K562 (cell line): ENCODE measurements at regions not wholly inside any gene's neighbourhood (a gene's known extent, or its start where the extent isn't known, plus 50 kb on each side); places are given as distances from the start of the nearest gene placed in this dataset.

Experiments used
- ATAC-seq: fragments of 200-7000 bp; cut with Tn5 transposase; 3 replicates; pipeline ENCODE4 v1.9.1; 2020; ENCODE audit warnings: moderate library complexity
- BruUV-seq: library from RNA; stranded (reverse); fragments of 400-500 nt; replicated peaks from 2 replicates; lab custom pipeline; 2021; lab: Mats Ljungman, UMichigan
- CTCF ChIA-PET: fragments of 300-600 bp; formaldehyde crosslinking; extraction: SDS; loops from one replicate; lab custom pipeline; 2021; ENCODE audit warnings: low intra/inter-chr PET ratio; lab: Yijun Ruan, JAX
- POLR2A ChIA-PET: fragments of 300-600, 350-650 bp; sonication (Branson Sonifier 250); formaldehyde crosslinking; extraction: SDS; loops from one replicate; lab custom pipeline; 2021; ENCODE audit warnings: antibody characterized with exemption, inconsistent platforms; lab: Yijun Ruan, JAX
- DNase-seq, 4 experiments: peaks; one replicate each; pipeline versions ENCODE4 v3.0.0 to v3.0.0-alpha.2; 2011 to 2018; ENCODE audit warnings: low spot score in 3 of 4, mixed read lengths in 3 of 4; ENCODE audit errors: extremely low read depth in 1 of 4
- FAIRE-seq: peaks from 2 replicates; lab custom pipeline; 2011; peaks lifted over from hg19 to GRCh38; lab: Jason Lieb, UNC
- H2AFZ ChIP-seq: 2 replicates; pipeline ENCODE4 v1.6.0; 2011; ENCODE audit warnings: low read depth, low read length, control low read depth, inconsistent platforms
- H3K27ac ChIP-seq: fragments of 200-600 bp; 3 replicates; pipeline ENCODE4 v1.8.0; 2011; ENCODE audit warnings: low read depth, mild to moderate bottlenecking, control low read depth, inconsistent platforms, low read length, moderate library complexity, mixed read lengths; ENCODE audit errors: extremely low read depth
- H3K27me3 ChIP-seq, 2 experiments: fragments of 300-600 bp in 1 of 2; 2 replicates in 1 of 2; 3 replicates in 1 of 2; pipeline versions ENCODE4 v1.6.0 to v1.8.0; 2011; ENCODE audit warnings: inconsistent platforms in 2 of 2, low read length in 2 of 2, mild to moderate bottlenecking in 1 of 2, mixed read lengths in 1 of 2, moderate library complexity in 1 of 2; ENCODE audit not compliant: control insufficient read depth in 2 of 2, insufficient read depth in 2 of 2
- H3K36me3 ChIP-seq: fragments of 300-600 bp; 3 replicates; pipeline ENCODE4 v1.8.0; 2011; ENCODE audit warnings: mild to moderate bottlenecking, low read length, inconsistent platforms; ENCODE audit not compliant: control insufficient read depth, insufficient read depth
- H3K4me1 ChIP-seq, 2 experiments: fragments of 200-600 bp in 1 of 2; replicated peaks in 1 of 2; 2 replicates in 1 of 2; 3 replicates in 1 of 2; pipeline versions ENCODE4 v1.5.1 to v1.8.0; 2011; ENCODE audit warnings: inconsistent platforms in 2 of 2, low read length in 2 of 2, mild to moderate bottlenecking in 1 of 2, mixed read lengths in 1 of 2, moderate library complexity in 1 of 2; ENCODE audit not compliant: control insufficient read depth in 2 of 2, insufficient read depth in 2 of 2
- H3K4me2 ChIP-seq: 2 replicates; pipeline ENCODE4 v1.6.1; 2011; ENCODE audit warnings: low read length, control low read depth, inconsistent platforms, mixed read lengths; ENCODE audit not compliant: insufficient read depth
- H3K4me3 ChIP-seq: fragments of 200-600 bp; sonication (generic), shearing (Covaris generic); 2 replicates; pipeline ENCODE4 v1.5.1; 2016; ENCODE audit warnings: control low read depth, inconsistent platforms
- H3K79me2 ChIP-seq: fragments of 200-600 bp; 3 replicates; pipeline ENCODE4 v1.8.0; 2011; ENCODE audit warnings: low read length, inconsistent platforms; ENCODE audit not compliant: control insufficient read depth, insufficient read depth
- H3K9ac ChIP-seq, 2 experiments: 2 replicates each; pipeline versions ENCODE4 v1.6.0 to v1.6.1; 2011; ENCODE audit warnings: low read depth in 2 of 2, low read length in 2 of 2, control low read depth in 1 of 2, inconsistent platforms in 1 of 2, mild to moderate bottlenecking in 1 of 2, mixed read lengths in 1 of 2; ENCODE audit not compliant: insufficient read depth in 1 of 2
- H3K9me1 ChIP-seq: one replicate; pipeline ENCODE4 v1.6.0; 2011; ENCODE audit warnings: inconsistent platforms, mild to moderate bottlenecking, low read length, moderate library complexity; ENCODE audit not compliant: control insufficient read depth, insufficient read depth
- H3K9me3 ChIP-seq: replicated peaks from 2 replicates; pipeline ENCODE4 v1.5.1; 2011; ENCODE audit warnings: low read depth, low read length, inconsistent platforms; ENCODE audit not compliant: control insufficient read depth, insufficient read depth
- H4K20me1 ChIP-seq: replicated peaks from 2 replicates; pipeline ENCODE4 v1.6.1; 2011; ENCODE audit warnings: low read length, inconsistent platforms, mixed read lengths; ENCODE audit not compliant: control insufficient read depth, insufficient read depth
- AFF4 ChIP-seq: sonication (generic); formaldehyde crosslinking; IDR thresholded peaks from 2 replicates; pipeline ENCODE4 v1.8.0; 2023; ENCODE audit warnings: mild to moderate bottlenecking, missing genetic modification reagents
- FOXK1 ChIP-seq: sonication (generic); formaldehyde crosslinking; IDR thresholded peaks from 2 replicates; pipeline ENCODE4 v1.8.0; 2022; ENCODE audit warnings: missing genetic modification reagents, mild to moderate bottlenecking, borderline replicate concordance
- SIRT6 ChIP-seq: IDR thresholded peaks from one replicate; pipeline ENCODE4 v1.6.1; 2012; ENCODE audit warnings: low read depth, mild to moderate bottlenecking, control low read depth, inconsistent platforms, low read length, moderate library complexity
- SREBF2 ChIP-seq: sonication (generic); formaldehyde crosslinking; IDR thresholded peaks from 2 replicates; pipeline ENCODE4 v1.4.0; 2020; ENCODE audit warnings: mild to moderate bottlenecking, missing genetic modification reagents
- TGIF2 ChIP-seq: sonication (generic); formaldehyde crosslinking; IDR thresholded peaks from 2 replicates; pipeline ENCODE4 v1.8.1; 2022; ENCODE audit warnings: mild to moderate bottlenecking, missing genetic modification reagents, moderate library complexity
- ZNF24 ChIP-seq: fragments of 450-650 bp; IDR thresholded peaks from 2 replicates; pipeline ENCODE4 v1.6.1; 2016
- ZNF644 ChIP-seq: fragments of 200-800 bp; sonication (Bioruptor generic); IDR thresholded peaks from 2 replicates; pipeline ENCODE4 v1.6.1; 2016; ENCODE audit warnings: low read depth, missing genetic modification characterization, missing compliant biosample characterization
- WGBS: fragments of 100-300 bp; shearing (Covaris generic); methylation state at CpG from one replicate; pipeline ENCODE4 v1.1.6; 2016; ENCODE audit warnings: low coverage, mixed read lengths; ENCODE audit not compliant: insufficient coverage; ENCODE audit errors: missing lambda C conversion rate; 5-methylcytosine and 5-hydroxymethylcytosine counted together
- in situ Hi-C: fragments of 300-500 bp; cut with MboI; formaldehyde crosslinking; loops from 4 replicates; pipeline ENCODE4 v1.15.0; 2018; ENCODE audit warnings: inconsistent platforms, mixed read lengths
- intact Hi-C: fragments of 100-400 bp; cut with micrococcal nuclease; formaldehyde crosslinking; loops from 2 replicates; pipeline ENCODE4 v1.14.2; 2022
- TF ChIP-seq, protein P1 (sequence below): fragments of 200-800 bp; sonication (Bioruptor generic); IDR thresholded peaks from 2 replicates; pipeline ENCODE4 v1.6.1; 2016; ENCODE audit warnings: missing genetic modification characterization, missing compliant biosample characterization

DNA sequence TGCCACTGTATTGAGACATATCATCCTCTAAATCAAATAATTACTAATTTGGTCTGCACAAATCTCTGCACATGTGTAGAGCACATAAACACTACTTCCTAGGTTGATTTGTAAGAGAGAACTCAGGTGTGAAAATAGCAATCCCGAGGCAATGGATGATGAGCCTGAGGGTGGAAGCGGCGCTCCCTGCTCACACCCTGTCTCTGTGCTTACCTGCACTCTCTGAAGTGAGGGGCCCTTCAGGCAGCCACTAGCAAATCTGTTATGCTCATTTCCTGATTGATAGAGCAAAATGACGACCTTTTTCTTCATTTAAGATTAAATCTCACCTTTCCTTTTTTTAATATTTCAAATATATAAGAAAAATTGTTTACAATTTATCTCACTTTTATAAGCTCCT lies 1995.7 kb upstream of the AGA start:
- intact Hi-C loops = no loop called here
- no peaks in the 10 kb centered on the region for H3K79me2 ChIP-seq
- no peaks in the 10 kb centered on the region for H3K36me3 ChIP-seq
- no peak overlapping the region for H3K4me3 ChIP-seq
- H3K27ac ChIP-seq = no peak overlapping the region
- no peak overlapping the region for H3K9ac ChIP-seq
- in situ Hi-C loops = no loop called here
- no peaks in the 10 kb centered on the region; the same call in 1 of the 2 replicates for H3K9me3 ChIP-seq
- no peaks in the 10 kb centered on the region for H4K20me1 ChIP-seq
- no peak for TF ChIP-seq SIRT6
- no peak for TF ChIP-seq TGIF2 (CRISPR knock-in tag)
- TF ChIP-seq, protein P1, sequence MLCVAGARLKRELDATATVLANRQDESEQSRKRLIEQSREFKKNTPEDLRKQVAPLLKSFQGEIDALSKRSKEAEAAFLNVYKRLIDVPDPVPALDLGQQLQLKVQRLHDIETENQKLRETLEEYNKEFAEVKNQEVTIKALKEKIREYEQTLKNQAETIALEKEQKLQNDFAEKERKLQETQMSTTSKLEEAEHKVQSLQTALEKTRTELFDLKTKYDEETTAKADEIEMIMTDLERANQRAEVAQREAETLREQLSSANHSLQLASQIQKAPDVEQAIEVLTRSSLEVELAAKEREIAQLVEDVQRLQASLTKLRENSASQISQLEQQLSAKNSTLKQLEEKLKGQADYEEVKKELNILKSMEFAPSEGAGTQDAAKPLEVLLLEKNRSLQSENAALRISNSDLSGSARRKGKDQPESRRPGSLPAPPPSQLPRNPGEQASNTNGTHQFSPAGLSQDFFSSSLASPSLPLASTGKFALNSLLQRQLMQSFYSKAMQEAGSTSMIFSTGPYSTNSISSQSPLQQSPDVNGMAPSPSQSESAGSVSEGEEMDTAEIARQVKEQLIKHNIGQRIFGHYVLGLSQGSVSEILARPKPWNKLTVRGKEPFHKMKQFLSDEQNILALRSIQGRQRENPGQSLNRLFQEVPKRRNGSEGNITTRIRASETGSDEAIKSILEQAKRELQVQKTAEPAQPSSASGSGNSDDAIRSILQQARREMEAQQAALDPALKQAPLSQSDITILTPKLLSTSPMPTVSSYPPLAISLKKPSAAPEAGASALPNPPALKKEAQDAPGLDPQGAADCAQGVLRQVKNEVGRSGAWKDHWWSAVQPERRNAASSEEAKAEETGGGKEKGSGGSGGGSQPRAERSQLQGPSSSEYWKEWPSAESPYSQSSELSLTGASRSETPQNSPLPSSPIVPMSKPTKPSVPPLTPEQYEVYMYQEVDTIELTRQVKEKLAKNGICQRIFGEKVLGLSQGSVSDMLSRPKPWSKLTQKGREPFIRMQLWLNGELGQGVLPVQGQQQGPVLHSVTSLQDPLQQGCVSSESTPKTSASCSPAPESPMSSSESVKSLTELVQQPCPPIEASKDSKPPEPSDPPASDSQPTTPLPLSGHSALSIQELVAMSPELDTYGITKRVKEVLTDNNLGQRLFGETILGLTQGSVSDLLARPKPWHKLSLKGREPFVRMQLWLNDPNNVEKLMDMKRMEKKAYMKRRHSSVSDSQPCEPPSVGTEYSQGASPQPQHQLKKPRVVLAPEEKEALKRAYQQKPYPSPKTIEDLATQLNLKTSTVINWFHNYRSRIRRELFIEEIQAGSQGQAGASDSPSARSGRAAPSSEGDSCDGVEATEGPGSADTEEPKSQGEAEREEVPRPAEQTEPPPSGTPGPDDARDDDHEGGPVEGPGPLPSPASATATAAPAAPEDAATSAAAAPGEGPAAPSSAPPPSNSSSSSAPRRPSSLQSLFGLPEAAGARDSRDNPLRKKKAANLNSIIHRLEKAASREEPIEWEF (CRISPR knock-in tag) = no peak
- TF ChIP-seq FOXK1 = no peak
- no peak for TF ChIP-seq ZNF24
- TF ChIP-seq ZNF644 = no peak
- TF ChIP-seq SREBF2 (CRISPR knock-in tag) = no peak
- TF ChIP-seq AFF4 (CRISPR knock-in tag) = no peak
- TF ChIP-seq, all 486 proteins: peak for 0
- no peaks in the 10 kb centered on the region for H3K27me3 ChIP-seq
- DNase-seq (no peak), FAIRE-seq (no peak), ATAC-seq (no peak)
- BruUV-seq = no TSS peak
- no peaks in the 10 kb centered on the region for H3K9me1 ChIP-seq
- H2AFZ ChIP-seq = no peak overlapping the region
- POLR2A ChIA-PET = no interaction called here
- 4% methylated on average over 4 of the region's 4 CpGs for WGBS
- no peaks in the 10 kb centered on the region for H3K4me1 ChIP-seq
- no peak overlapping the region for H3K4me2 ChIP-seq
- CTCF ChIA-PET = no interaction called here
